HL-60 (cell line): ENCODE measurements at regions not wholly inside any gene's neighbourhood (a gene's known extent, or its start where the extent isn't known, plus 50 kb on each side); places are given as distances from the start of the nearest gene placed in this dataset.

Source experiments
- GABPA ChIP-seq: IDR thresholded peaks from 2 replicates; pipeline ENCODE4 v1.6.1; 2012; ENCODE audit warnings: low read depth
- POLR2AphosphoS5 ChIP-seq: IDR thresholded peaks from 2 replicates; pipeline ENCODE4 v1.6.1; 2012; ENCODE audit warnings: low read depth
- SPI1 ChIP-seq: IDR thresholded peaks from 2 replicates; pipeline ENCODE4 v1.6.1; 2012; ENCODE audit warnings: low read depth, mild to moderate bottlenecking, borderline replicate concordance
- TF ChIP-seq, protein P1 (sequence below): IDR thresholded peaks from one replicate; pipeline ENCODE4 v1.5.1; 2011; ENCODE audit warnings: low read length, control low read depth, inconsistent platforms; ENCODE audit not compliant: insufficient read depth
- TF ChIP-seq, protein P2 (sequence below): IDR thresholded peaks from 2 replicates; pipeline ENCODE4 v1.6.1; 2012; ENCODE audit warnings: low read depth; ENCODE audit not compliant: insufficient replicate concordance

DNA sequence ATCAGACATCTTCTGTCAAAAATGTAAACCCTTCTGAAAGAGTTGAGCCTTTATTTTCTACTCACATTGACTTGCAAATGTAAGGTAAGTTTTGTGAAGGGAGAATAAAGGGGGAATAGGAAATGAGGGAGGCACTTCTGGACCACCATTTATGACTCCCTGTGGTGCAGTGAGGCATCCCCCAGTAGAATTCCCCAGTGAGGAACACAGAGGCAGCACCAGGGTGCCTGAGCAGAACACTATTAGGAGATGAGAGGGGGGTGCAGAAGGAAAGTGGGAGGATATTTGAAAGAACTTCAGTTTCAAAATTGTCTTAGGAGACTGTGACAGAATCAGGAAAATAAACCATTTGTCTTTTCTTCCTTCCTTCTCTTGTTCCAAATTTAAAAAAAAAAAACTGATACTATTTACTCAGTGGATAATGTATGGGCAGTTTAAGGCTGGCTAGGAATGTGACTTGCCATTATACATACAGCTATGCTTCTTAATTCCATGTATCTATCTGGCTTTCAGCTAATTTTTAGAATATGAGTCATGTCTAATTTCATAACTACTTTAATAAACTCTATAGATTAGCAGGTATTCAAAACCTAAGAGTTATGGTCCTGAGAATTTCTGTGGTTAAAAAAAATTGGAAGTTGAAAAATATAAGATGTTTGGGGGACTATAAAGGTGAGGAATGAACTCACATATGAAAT is 478.1 kb upstream of the CHAC2 start:
- TF ChIP-seq, protein P1, sequence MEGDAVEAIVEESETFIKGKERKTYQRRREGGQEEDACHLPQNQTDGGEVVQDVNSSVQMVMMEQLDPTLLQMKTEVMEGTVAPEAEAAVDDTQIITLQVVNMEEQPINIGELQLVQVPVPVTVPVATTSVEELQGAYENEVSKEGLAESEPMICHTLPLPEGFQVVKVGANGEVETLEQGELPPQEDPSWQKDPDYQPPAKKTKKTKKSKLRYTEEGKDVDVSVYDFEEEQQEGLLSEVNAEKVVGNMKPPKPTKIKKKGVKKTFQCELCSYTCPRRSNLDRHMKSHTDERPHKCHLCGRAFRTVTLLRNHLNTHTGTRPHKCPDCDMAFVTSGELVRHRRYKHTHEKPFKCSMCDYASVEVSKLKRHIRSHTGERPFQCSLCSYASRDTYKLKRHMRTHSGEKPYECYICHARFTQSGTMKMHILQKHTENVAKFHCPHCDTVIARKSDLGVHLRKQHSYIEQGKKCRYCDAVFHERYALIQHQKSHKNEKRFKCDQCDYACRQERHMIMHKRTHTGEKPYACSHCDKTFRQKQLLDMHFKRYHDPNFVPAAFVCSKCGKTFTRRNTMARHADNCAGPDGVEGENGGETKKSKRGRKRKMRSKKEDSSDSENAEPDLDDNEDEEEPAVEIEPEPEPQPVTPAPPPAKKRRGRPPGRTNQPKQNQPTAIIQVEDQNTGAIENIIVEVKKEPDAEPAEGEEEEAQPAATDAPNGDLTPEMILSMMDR, result no peak
- TF ChIP-seq SPI1 (no peak), POLR2AphosphoS5 (no peak), GABPA (no peak)
- TF ChIP-seq, protein P2, sequence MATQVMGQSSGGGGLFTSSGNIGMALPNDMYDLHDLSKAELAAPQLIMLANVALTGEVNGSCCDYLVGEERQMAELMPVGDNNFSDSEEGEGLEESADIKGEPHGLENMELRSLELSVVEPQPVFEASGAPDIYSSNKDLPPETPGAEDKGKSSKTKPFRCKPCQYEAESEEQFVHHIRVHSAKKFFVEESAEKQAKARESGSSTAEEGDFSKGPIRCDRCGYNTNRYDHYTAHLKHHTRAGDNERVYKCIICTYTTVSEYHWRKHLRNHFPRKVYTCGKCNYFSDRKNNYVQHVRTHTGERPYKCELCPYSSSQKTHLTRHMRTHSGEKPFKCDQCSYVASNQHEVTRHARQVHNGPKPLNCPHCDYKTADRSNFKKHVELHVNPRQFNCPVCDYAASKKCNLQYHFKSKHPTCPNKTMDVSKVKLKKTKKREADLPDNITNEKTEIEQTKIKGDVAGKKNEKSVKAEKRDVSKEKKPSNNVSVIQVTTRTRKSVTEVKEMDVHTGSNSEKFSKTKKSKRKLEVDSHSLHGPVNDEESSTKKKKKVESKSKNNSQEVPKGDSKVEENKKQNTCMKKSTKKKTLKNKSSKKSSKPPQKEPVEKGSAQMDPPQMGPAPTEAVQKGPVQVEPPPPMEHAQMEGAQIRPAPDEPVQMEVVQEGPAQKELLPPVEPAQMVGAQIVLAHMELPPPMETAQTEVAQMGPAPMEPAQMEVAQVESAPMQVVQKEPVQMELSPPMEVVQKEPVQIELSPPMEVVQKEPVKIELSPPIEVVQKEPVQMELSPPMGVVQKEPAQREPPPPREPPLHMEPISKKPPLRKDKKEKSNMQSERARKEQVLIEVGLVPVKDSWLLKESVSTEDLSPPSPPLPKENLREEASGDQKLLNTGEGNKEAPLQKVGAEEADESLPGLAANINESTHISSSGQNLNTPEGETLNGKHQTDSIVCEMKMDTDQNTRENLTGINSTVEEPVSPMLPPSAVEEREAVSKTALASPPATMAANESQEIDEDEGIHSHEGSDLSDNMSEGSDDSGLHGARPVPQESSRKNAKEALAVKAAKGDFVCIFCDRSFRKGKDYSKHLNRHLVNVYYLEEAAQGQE, result no peak
